NCI-H345 (cell line): ENCODE measurements at regions not wholly inside any gene's neighbourhood (a gene's known extent, or its start where the extent isn't known, plus 50 kb on each side); places are given as distances from the start of the nearest gene placed in this dataset.
"Not testable (repeated sequence)": the region's sequence is repeated elsewhere in the genome, so short reads cannot be mapped to it uniquely, and the experiment has no call there.

Experiments
- DNase-seq: peaks from one replicate; lab custom pipeline; 2025; lab: John Stamatoyannopoulos, UW

- DNase-seq, result no peak
These were observed 1004.2 kb downstream of the TMEM121 start for GRCh38 chr14:106530423-106531107.

GRCh38 chr14:106537597-106537996 lies 1011.2 kb downstream of the TMEM121 start:
- DNase-seq, result peak; percentile 23

GRCh38 chr14:106538201-106538600 lies 1011.8 kb downstream of the TMEM121 start:
- no peak for DNase-seq

GRCh38 chr14:106547735-106548434 lies 1021.5 kb downstream of the TMEM121 start:
- DNase-seq, result no peak

GRCh38 chr14:106549064-106549463 lies 1022.7 kb downstream of the TMEM121 start:
- no peak for DNase-seq

- no peak for DNase-seq
These were observed 1024.9 kb downstream of the TMEM121 start for GRCh38 chr14:106551265-106551664.

- not testable (repeated sequence) for DNase-seq
These were observed 1029.8 kb downstream of the TMEM121 start for GRCh38 chr14:106556211-106556610.

- DNase-seq, result peak; percentile 79
These were observed 1030.4 kb downstream of the TMEM121 start for GRCh38 chr14:106556665-106557289.

- DNase-seq, result no peak
These were observed 1036.1 kb downstream of the TMEM121 start for GRCh38 chr14:106562451-106562850.

GRCh38 chr14:106564058-106564643 lies 1037.8 kb downstream of the TMEM121 start:
- peak; percentile 14 for DNase-seq

GRCh38 chr14:106578481-106578880 lies 1052.1 kb downstream of the TMEM121 start:
- peak; percentile 82 for DNase-seq

GRCh38 chr14:106579084-106579483 lies 1052.7 kb downstream of the TMEM121 start:
- DNase-seq, result no peak

GRCh38 chr14:106585692-106586091 lies 1059.3 kb downstream of the TMEM121 start:
- no peak for DNase-seq

- DNase-seq, result peak; percentile 68
These were observed 1059.8 kb downstream of the TMEM121 start for GRCh38 chr14:106586098-106586704.

- not testable (repeated sequence) for DNase-seq
These were observed 1065.2 kb downstream of the TMEM121 start for GRCh38 chr14:106591539-106591938.

- not testable (repeated sequence) for DNase-seq
These were observed 1065.9 kb downstream of the TMEM121 start for GRCh38 chr14:106592115-106592852.

GRCh38 chr14:106599209-106599608 lies 1072.8 kb downstream of the TMEM121 start:
- no peak for DNase-seq

- DNase-seq, result no peak
These were observed 1079.4 kb downstream of the TMEM121 start for GRCh38 chr14:106605548-106606448.

GRCh38 chr14:106606936-106607335 lies 1080.6 kb downstream of the TMEM121 start:
- DNase-seq, result no peak

GRCh38 chr14:106610691-106611090 lies 1084.3 kb downstream of the TMEM121 start:
- DNase-seq, result peak; percentile 78
